ENCODE measurements at regions not wholly inside any gene's neighbourhood (a gene's known extent, or its start where the extent isn't known, plus 50 kb on each side); places are given as distances from the start of the nearest gene placed in this dataset.

DNA sequence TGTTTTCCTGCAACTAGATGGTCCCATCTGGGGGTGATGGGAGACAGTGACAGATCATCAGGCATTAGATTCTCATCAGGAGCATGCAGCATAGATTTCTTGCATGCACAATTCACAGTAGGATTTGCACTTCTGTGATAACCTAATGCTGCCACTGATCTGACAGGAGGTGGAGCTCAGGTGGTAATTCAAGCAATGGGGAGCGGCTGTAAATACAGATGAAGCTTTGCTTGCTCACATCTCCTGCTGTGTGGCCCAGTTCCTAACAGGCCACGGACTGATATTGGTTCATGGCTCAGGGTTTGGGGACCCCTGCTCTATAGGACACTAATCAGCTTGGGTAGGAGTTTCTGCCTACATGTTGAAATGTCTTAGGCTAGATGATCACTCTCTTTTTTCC lies 320.0 kb downstream of the PRDM2 start:
- TF ChIP-seq, protein P1, sequence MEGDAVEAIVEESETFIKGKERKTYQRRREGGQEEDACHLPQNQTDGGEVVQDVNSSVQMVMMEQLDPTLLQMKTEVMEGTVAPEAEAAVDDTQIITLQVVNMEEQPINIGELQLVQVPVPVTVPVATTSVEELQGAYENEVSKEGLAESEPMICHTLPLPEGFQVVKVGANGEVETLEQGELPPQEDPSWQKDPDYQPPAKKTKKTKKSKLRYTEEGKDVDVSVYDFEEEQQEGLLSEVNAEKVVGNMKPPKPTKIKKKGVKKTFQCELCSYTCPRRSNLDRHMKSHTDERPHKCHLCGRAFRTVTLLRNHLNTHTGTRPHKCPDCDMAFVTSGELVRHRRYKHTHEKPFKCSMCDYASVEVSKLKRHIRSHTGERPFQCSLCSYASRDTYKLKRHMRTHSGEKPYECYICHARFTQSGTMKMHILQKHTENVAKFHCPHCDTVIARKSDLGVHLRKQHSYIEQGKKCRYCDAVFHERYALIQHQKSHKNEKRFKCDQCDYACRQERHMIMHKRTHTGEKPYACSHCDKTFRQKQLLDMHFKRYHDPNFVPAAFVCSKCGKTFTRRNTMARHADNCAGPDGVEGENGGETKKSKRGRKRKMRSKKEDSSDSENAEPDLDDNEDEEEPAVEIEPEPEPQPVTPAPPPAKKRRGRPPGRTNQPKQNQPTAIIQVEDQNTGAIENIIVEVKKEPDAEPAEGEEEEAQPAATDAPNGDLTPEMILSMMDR (conservative IDR thresholded peaks at IDR 0.05): no peak
- no peak for TF ChIP-seq ZFX (IDR thresholded peaks at IDR 0.05)

Data from C4-2B (cell line).